Karpas-422 (cell line): ENCODE measurements at regions not wholly inside any gene's neighbourhood (a gene's known extent, or its start where the extent isn't known, plus 50 kb on each side); places are given as distances from the start of the nearest gene placed in this dataset.

Experiments
- DNase-seq: peaks from one replicate; pipeline ENCODE4 v3.0.0-alpha.2; 2015
- H2AFZ ChIP-seq: fragments of 200-600 bp; sonication (generic); 2 replicates; pipeline ENCODE4 v1.6.1; 2014; ENCODE audit warnings: antibody characterized with exemption, low read length, mixed read lengths
- H3K27ac ChIP-seq: fragments of 200-600 bp; sonication (generic); 2 replicates; pipeline ENCODE4 v1.5.1; 2014; ENCODE audit warnings: mild to moderate bottlenecking, low read length, moderate library complexity
- H3K27me3 ChIP-seq: fragments of 200-600 bp; sonication (generic); 2 replicates; pipeline ENCODE4 v1.6.1; 2014; ENCODE audit warnings: low read length, mixed read lengths
- H3K36me3 ChIP-seq: fragments of 200-600 bp; sonication (generic); 2 replicates; pipeline ENCODE4 v1.6.1; 2014; ENCODE audit warnings: low read length, mixed read lengths; ENCODE audit not compliant: insufficient read depth
- H3K4me1 ChIP-seq: fragments of 200-600 bp; sonication (generic); 2 replicates; pipeline ENCODE4 v1.6.1; 2014; ENCODE audit warnings: mild to moderate bottlenecking, low read length, mixed read lengths
- H3K4me2 ChIP-seq: fragments of 200-600 bp; sonication (generic); 2 replicates; pipeline ENCODE4 v1.6.1; 2014; ENCODE audit warnings: low read length, low read depth, mild to moderate bottlenecking; ENCODE audit not compliant: poor library complexity, severe bottlenecking
- H3K4me3 ChIP-seq: fragments of 200-600 bp; sonication (generic); 2 replicates; pipeline ENCODE4 v1.5.1; 2014; ENCODE audit warnings: mild to moderate bottlenecking, antibody characterized with exemption, low read length, mixed read lengths
- H3K79me2 ChIP-seq: fragments of 200-600 bp; sonication (generic); 2 replicates; pipeline ENCODE4 v1.6.1; 2014; ENCODE audit warnings: mild to moderate bottlenecking, low read length, mixed read lengths
- H3K9ac ChIP-seq: fragments of 200-600 bp; sonication (generic); 2 replicates; pipeline ENCODE4 v1.6.0; 2014; ENCODE audit warnings: low read length
- H3K9me2 ChIP-seq: fragments of 200-600 bp; sonication (generic), shearing (Covaris generic); replicated peaks from 2 replicates; pipeline ENCODE4 v1.6.0; 2014; ENCODE audit warnings: mild to moderate bottlenecking, low read length, moderate library complexity; ENCODE audit not compliant: insufficient read depth
- H3K9me3 ChIP-seq: fragments of 300-700, 200-600 bp; sonication (generic); 2 replicates; pipeline ENCODE4 v1.6.1; 2014; ENCODE audit warnings: low read length, mixed read lengths
- H4K20me1 ChIP-seq: fragments of 200-600 bp; sonication (generic); 2 replicates; pipeline ENCODE4 v1.6.1; 2014; ENCODE audit warnings: mild to moderate bottlenecking, antibody characterized with exemption, low read length, low read depth; ENCODE audit not compliant: insufficient read depth

- H3K9me2 ChIP-seq = no peaks in the 10 kb centered on the region
- no peak overlapping the region for H3K9ac ChIP-seq
- no peaks in the 10 kb centered on the region for H3K36me3 ChIP-seq
- DNase-seq = peak; percentile 41
- H2AFZ ChIP-seq = no peak overlapping the region
- H4K20me1 ChIP-seq = no peaks in the 10 kb centered on the region
- no peak overlapping the region for H3K4me2 ChIP-seq
- no peak overlapping the region for H3K4me3 ChIP-seq
- H3K4me1 ChIP-seq = peaks cover 34% of the 10 kb centered on the region
- H3K9me3 ChIP-seq = no peaks in the 10 kb centered on the region
- H3K27me3 ChIP-seq = no peaks in the 10 kb centered on the region
- no peaks in the 10 kb centered on the region for H3K79me2 ChIP-seq
- no peak overlapping the region for H3K27ac ChIP-seq
Observed at GRCh38 chr3:20322085-20322484, 136.1 kb upstream of the SGO1 start.

DNA sequence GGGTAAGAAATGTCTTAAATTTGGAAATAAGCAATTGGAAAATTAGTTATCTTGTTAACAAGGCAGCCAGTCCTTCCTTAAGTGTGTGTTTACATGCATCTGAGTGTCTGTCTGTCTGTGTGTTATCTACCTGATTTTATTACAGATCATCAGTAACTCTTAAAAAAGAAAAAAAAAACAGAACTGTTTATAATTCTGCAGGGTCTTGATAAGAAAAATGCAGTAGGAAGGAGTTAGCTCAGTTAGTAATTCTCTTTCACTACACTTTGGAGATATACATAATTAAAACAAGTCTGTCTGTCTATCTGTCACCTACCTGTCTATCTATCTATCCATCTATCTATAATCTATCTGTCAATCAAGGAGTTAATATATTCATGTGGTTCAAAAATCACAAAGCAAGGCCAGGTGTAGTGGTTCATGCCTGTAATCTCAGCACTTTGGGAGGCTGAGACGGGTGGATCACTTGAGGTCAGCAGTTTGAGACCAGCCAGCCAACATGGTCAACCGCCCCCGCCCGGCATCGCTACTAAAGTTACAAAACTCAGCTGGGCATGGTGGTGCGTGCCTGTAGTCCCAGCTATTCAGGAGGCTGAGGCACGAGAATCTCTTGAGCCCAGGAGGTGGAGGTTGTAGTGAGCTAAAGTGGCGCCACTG, 135.5 kb upstream of the SGO1 start:
- H2AFZ ChIP-seq = no peak overlapping the region
- no peaks in the 10 kb centered on the region for H3K36me3 ChIP-seq
- no peaks in the 10 kb centered on the region for H3K79me2 ChIP-seq
- no peaks in the 10 kb centered on the region for H3K9me3 ChIP-seq
- H3K4me3 ChIP-seq = no peak overlapping the region
- DNase-seq = no peak
- no peak overlapping the region for H3K9ac ChIP-seq
- H3K4me2 ChIP-seq = no peak overlapping the region
- no peaks in the 10 kb centered on the region for H3K27me3 ChIP-seq
- H4K20me1 ChIP-seq = no peaks in the 10 kb centered on the region
- H3K4me1 ChIP-seq = peaks cover 34% of the 10 kb centered on the region
- H3K9me2 ChIP-seq = no peaks in the 10 kb centered on the region
- H3K27ac ChIP-seq = no peak overlapping the region

DNA sequence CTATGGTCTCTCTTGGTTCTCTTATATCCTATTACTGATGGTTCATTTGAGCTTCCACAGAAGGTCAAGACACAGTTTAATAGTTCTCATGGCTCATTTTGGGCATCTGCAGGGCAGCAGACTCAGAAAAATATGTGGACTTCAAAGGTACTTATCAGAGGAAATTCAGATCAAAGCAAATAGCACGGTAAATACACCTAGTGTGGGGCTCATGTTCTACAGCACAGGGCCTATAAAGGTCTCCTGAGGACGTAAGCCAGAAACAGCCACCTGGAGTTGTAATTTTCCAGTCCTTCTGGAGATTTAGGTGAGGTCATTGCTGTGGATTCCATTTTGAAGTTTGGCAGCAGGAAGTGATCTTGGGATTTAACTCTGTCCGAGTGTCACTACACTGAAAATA, 134.5 kb upstream of the SGO1 start:
- H3K9me2 ChIP-seq = no peaks in the 10 kb centered on the region
- peaks cover 34% of the 10 kb centered on the region for H3K4me1 ChIP-seq
- no peaks in the 10 kb centered on the region for H3K79me2 ChIP-seq
- H2AFZ ChIP-seq = no peak overlapping the region
- H3K36me3 ChIP-seq = no peaks in the 10 kb centered on the region
- H3K4me3 ChIP-seq = no peak overlapping the region
- H3K27me3 ChIP-seq = no peaks in the 10 kb centered on the region
- no peak overlapping the region for H3K4me2 ChIP-seq
- no peaks in the 10 kb centered on the region for H3K9me3 ChIP-seq
- no peak overlapping the region for H3K27ac ChIP-seq
- no peaks in the 10 kb centered on the region for H4K20me1 ChIP-seq
- H3K9ac ChIP-seq = no peak overlapping the region
- no peak for DNase-seq

DNA sequence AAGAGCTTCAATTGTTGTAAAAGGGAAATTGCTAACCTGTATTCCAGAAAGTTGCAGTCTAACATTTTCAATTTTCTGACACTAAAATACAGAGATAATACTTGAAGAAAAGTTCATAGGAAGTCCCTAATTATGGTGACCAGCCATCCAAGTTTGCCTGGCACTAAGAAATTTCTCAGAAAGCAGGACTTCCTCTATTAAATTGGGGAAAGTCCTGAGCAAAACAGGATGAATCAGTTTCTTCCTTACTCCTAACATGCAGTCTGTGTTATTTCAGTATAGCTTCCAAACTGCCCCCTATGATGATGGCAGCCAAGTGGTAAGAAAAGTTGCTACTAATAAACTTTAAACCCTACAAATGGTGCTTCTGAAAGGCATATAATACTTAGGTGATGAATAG, 133.5 kb upstream of the SGO1 start:
- no peak overlapping the region for H3K4me2 ChIP-seq
- H4K20me1 ChIP-seq = no peaks in the 10 kb centered on the region
- DNase-seq = no peak
- no peak overlapping the region for H3K9ac ChIP-seq
- H3K27ac ChIP-seq = no peak overlapping the region
- no peak overlapping the region for H3K4me3 ChIP-seq
- no peaks in the 10 kb centered on the region for H3K27me3 ChIP-seq
- H3K4me1 ChIP-seq = peaks cover 25% of the 10 kb centered on the region
- H3K36me3 ChIP-seq = no peaks in the 10 kb centered on the region
- H3K79me2 ChIP-seq = no peaks in the 10 kb centered on the region
- H3K9me3 ChIP-seq = no peaks in the 10 kb centered on the region
- H2AFZ ChIP-seq = no peak overlapping the region
- H3K9me2 ChIP-seq = no peaks in the 10 kb centered on the region

DNA sequence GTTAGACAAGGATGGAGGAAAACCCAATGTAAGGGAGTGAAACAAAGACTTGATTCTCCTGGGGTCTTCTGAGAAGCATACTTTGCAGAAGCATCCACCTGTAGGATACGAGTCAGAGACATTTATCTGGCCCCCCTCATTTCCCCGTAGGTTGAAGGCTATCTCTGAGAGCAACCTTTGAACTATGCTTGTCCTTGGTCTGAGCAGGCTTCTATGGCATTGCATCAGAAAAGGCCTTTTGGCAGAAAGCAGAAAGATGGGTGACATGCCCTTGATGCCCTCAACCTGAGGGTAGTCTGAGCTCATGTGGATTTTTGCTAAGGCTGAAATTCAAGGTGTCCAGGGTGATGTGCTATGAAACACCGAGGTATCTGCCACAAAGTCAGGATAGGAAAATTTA, 131.6 kb upstream of the SGO1 start:
- H4K20me1 ChIP-seq = no peaks in the 10 kb centered on the region
- H3K9me2 ChIP-seq = no peaks in the 10 kb centered on the region
- no peak overlapping the region for H3K4me3 ChIP-seq
- no peak overlapping the region for H2AFZ ChIP-seq
- H3K4me1 ChIP-seq = peaks cover 8% of the 10 kb centered on the region
- no peak overlapping the region for H3K27ac ChIP-seq
- no peaks in the 10 kb centered on the region for H3K79me2 ChIP-seq
- no peak overlapping the region for H3K9ac ChIP-seq
- H3K9me3 ChIP-seq = no peaks in the 10 kb centered on the region
- no peaks in the 10 kb centered on the region for H3K27me3 ChIP-seq
- no peaks in the 10 kb centered on the region for H3K36me3 ChIP-seq
- DNase-seq = no peak
- H3K4me2 ChIP-seq = no peak overlapping the region

GRCh38 chr3:20316238-20316637, 130.2 kb upstream of the SGO1 start:
- Histone ChIP-seq H3K79me2 (no peaks in the 10 kb centered on the region), H3K4me2 (no peak overlapping the region), H2AFZ (no peak overlapping the region)

GRCh38 chr3:20310629-20311028, 124.6 kb upstream of the SGO1 start:
- H3K4me1 ChIP-seq = no peaks in the 10 kb centered on the region
- H3K9me2 ChIP-seq = no peaks in the 10 kb centered on the region
- peaks cover 4% of the 10 kb centered on the region; the same call in 1 of the 2 replicates for H3K27me3 ChIP-seq

More at GRCh38 chr3:20316238-20316637, 130.2 kb upstream of the SGO1 start:
- Histone ChIP-seq H3K27ac (no peak overlapping the region), H4K20me1 (no peaks in the 10 kb centered on the region), H3K36me3 (no peaks in the 10 kb centered on the region), H3K9me2 (no peaks in the 10 kb centered on the region), H3K9ac (no peak overlapping the region), H3K27me3 (no peaks in the 10 kb centered on the region), H3K4me3 (no peak overlapping the region), H3K4me1 (no peaks in the 10 kb centered on the region), H3K9me3 (no peaks in the 10 kb centered on the region)
- no peak for DNase-seq

DNA sequence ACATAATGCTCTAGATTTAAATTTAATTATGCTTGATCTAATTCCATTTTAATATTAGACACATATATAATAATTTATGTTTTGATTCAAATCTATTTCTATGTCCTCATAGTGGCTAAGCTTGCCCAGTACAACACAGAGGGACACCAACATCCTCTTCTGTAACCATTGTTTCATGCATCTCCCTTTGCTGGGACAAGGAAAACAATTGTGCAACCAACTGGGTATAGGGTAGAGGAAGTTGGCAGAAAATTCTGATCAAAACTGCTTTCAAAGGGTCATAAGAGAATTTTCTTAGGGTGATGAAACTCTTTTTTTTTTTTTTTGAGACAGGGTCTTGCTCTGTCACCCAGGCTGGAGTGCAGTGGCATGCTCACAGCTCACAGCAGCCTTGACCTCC, 121.4 kb upstream of the SGO1 start:
- no peak overlapping the region for H2AFZ ChIP-seq
- no peak overlapping the region for H3K27ac ChIP-seq
- no peaks in the 10 kb centered on the region for H3K9me3 ChIP-seq
- no peaks in the 10 kb centered on the region for H3K36me3 ChIP-seq
- no peaks in the 10 kb centered on the region for H3K9me2 ChIP-seq
- no peaks in the 10 kb centered on the region for H3K79me2 ChIP-seq
- H4K20me1 ChIP-seq = no peaks in the 10 kb centered on the region
- no peaks in the 10 kb centered on the region for H3K4me1 ChIP-seq
- H3K4me2 ChIP-seq = no peak overlapping the region
- H3K27me3 ChIP-seq = peaks cover 4% of the 10 kb centered on the region; the same call in 1 of the 2 replicates
- H3K9ac ChIP-seq = no peak overlapping the region
- no peak for DNase-seq
- no peak overlapping the region for H3K4me3 ChIP-seq

More at GRCh38 chr3:20310629-20311028, 124.6 kb upstream of the SGO1 start:
- Histone ChIP-seq H3K4me2 (no peak overlapping the region), H4K20me1 (no peaks in the 10 kb centered on the region), H3K9me3 (no peaks in the 10 kb centered on the region), H3K27ac (no peak overlapping the region), H3K79me2 (no peaks in the 10 kb centered on the region), H3K9ac (no peak overlapping the region), H3K36me3 (no peaks in the 10 kb centered on the region), H3K4me3 (no peak overlapping the region), H2AFZ (no peak overlapping the region)
- no peak for DNase-seq
